Activated CD4-positive, alpha-beta T cell treated with anti-CD3 and anti-CD28 coated beads, Interleukin-2, amount 10 ng/mL, durations not matched to agents 24 days and 14 days (primary cell): ENCODE measurements at regions not wholly inside any gene's neighbourhood (a gene's known extent, or its start where the extent isn't known, plus 50 kb on each side); places are given as distances from the start of the nearest gene placed in this dataset.
"Not testable (repeated sequence)": the region's sequence is repeated elsewhere in the genome, so short reads cannot be mapped to it uniquely, and the experiment has no call there.

Experiments used
- DNase-seq: peaks from one replicate; pipeline ENCODE4 v3.0.0; 2022
- H3K27ac Mint-ChIP-seq: one replicate; pipeline ENCODE4 v1.8.0; 2022; ENCODE audit warnings: mild to moderate bottlenecking, mixed read lengths
- H3K27me3 Mint-ChIP-seq: one replicate; pipeline ENCODE4 v1.8.0; 2022; ENCODE audit warnings: mixed read lengths
- H3K36me3 Mint-ChIP-seq: one replicate; pipeline ENCODE4 v1.8.0; 2022; ENCODE audit warnings: low read depth, mild to moderate bottlenecking, mixed read lengths
- H3K4me1 Mint-ChIP-seq: one replicate; pipeline ENCODE4 v1.8.0; 2021; ENCODE audit warnings: mixed read lengths
- H3K4me3 Mint-ChIP-seq: one replicate; pipeline ENCODE4 v1.8.0; 2022; ENCODE audit warnings: mild to moderate bottlenecking, moderate library complexity, mixed read lengths
- H3K9me3 Mint-ChIP-seq: one replicate; pipeline ENCODE4 v1.8.0; 2021; ENCODE audit warnings: mixed read lengths
- intact Hi-C: fragments of 100-400 bp; cut with micrococcal nuclease; formaldehyde crosslinking; loops from one replicate; pipeline ENCODE4 v1.15.1; 2023

- H3K27ac Mint-ChIP-seq, intact Hi-C loops, H3K9me3 Mint-ChIP-seq, H3K4me1 Mint-ChIP-seq, H3K36me3 Mint-ChIP-seq, H3K4me3 Mint-ChIP-seq, H3K27me3 Mint-ChIP-seq, DNase-seq: not testable (repeated sequence)
Observed at GRCh38 chr13:22900416-22900951, 280.3 kb upstream of the SGCG start.

- H3K4me3 Mint-ChIP-seq = no peak overlapping the region
- H3K9me3 Mint-ChIP-seq = peaks cover 3% of the 10 kb centered on the region
- DNase-seq = no peak
- H3K27ac Mint-ChIP-seq = no peak overlapping the region
- no peaks in the 10 kb centered on the region for H3K27me3 Mint-ChIP-seq
- H3K4me1 Mint-ChIP-seq = no peaks in the 10 kb centered on the region
- intact Hi-C loops = no loop called here
- H3K36me3 Mint-ChIP-seq = no peaks in the 10 kb centered on the region
Observed at GRCh38 chr13:22903301-22903700, 277.5 kb upstream of the SGCG start.

- intact Hi-C loops = no loop called here
- Mint-ChIP-seq H3K4me1 (no peaks in the 10 kb centered on the region), H3K36me3 (no peaks in the 10 kb centered on the region), H3K4me3 (no peak overlapping the region), H3K27me3 (no peaks in the 10 kb centered on the region), H3K9me3 (peaks cover 3% of the 10 kb centered on the region), H3K27ac (no peak overlapping the region)
- no peak for DNase-seq
Observed at GRCh38 chr13:22903925-22904324, 276.9 kb upstream of the SGCG start.

DNA sequence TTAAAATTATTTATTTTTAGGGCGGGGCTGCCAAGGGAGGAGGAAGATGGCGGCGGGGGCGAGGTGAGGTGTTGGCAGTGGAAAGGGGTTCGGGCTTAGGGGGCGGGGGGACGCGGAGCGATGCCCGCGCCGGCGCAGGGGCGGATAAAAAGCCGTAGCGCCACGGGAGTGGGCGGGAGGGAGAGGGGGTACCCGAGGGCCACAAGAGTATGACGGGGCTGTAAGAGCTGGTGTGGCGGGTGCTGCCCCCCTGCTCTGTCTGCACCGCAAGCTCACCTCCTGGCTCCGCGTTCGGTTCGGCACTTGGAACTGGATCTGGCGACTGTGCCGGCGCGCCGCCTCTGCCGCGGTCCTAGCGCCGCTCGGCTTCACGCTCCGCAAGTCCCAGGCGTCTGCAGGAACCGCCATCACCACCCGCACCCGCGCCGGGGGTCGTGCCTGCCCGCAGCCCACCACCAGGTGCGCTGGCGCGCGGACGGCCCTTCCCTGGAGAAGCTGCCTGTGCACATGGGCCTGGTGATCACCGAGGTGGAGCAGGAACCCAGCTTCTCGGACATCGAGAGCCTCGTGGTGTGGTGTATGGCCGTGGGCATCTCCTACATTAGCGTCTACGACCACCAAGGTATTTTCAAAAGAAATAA lies 265.2 kb upstream of the SGCG start:
- intact Hi-C loops = no loop called here
- H3K27ac Mint-ChIP-seq = no peak overlapping the region
- H3K9me3 Mint-ChIP-seq = no peaks in the 10 kb centered on the region
- DNase-seq = no peak
- H3K27me3 Mint-ChIP-seq = peaks cover 22% of the 10 kb centered on the region
- H3K36me3 Mint-ChIP-seq = no peaks in the 10 kb centered on the region
- no peaks in the 10 kb centered on the region for H3K4me1 Mint-ChIP-seq
- peak overlapping the region; percentile 61 for H3K4me3 Mint-ChIP-seq

GRCh38 chr13:22916276-22916675 lies 264.5 kb upstream of the SGCG start:
- DNase-seq = not testable (repeated sequence)

DNA sequence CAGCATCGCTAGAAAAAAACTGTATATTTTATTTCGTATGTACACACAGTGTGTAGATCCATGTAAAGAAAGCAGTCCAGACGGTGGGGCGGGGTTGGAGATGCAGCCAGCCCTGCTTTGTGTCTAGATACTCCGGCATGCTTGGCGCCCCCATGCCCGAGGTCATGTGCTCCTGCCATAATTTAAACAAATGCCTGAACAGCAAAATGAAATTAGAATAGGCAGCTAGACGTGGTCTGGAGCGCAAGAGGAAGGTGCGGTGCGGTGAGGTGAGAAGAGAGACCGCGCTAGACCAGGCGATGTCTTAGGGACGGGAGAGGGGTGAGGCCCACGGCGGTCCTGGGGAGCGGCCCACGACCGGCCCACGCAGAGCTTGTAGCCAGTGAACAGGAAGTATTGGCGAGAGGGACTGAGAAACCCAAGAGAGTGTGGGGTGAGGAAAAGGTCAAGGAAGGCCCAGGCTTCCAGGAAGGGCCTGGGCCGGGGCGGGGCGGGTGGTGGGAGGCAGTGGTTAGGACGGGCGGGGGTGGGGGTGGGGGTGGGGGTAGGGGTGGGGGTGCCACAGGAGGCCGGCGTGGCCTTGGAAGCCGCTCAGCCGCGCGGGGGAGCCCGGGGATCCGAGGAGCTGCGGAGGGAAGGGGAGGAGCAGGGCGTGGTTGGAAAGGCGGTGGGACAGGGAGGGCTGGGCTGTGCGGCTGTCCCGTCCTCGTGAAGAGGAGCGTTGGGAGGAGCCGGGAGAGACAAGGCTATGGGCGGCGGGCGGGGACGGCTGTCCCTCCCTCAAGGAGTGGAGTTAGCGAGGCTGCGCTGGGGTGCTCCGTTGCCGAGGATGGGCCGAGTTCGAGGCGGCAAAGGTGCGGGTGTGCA lies 254.7 kb upstream of the SGCG start:
- intact Hi-C loops = no loop called here
- H3K4me3 Mint-ChIP-seq = peak overlapping the region; percentile 39
- DNase-seq = no peak

More at GRCh38 chr13:22916276-22916675, 264.5 kb upstream of the SGCG start:
- peaks cover 22% of the 10 kb centered on the region for H3K27me3 Mint-ChIP-seq
- H3K36me3 Mint-ChIP-seq, H3K9me3 Mint-ChIP-seq, H3K27ac Mint-ChIP-seq, intact Hi-C loops, H3K4me1 Mint-ChIP-seq: not testable (repeated sequence)
- peak overlapping the region; percentile 1 for H3K4me3 Mint-ChIP-seq

GRCh38 chr13:22926748-22927400 lies 253.9 kb upstream of the SGCG start:
- intact Hi-C loops = no loop called here
- no peak overlapping the region for H3K27ac Mint-ChIP-seq
- DNase-seq = no peak
- H3K36me3 Mint-ChIP-seq = no peaks in the 10 kb centered on the region
- no peak overlapping the region for H3K4me3 Mint-ChIP-seq
- H3K27me3 Mint-ChIP-seq = peaks cover 29% of the 10 kb centered on the region
- H3K9me3 Mint-ChIP-seq = no peaks in the 10 kb centered on the region
- no peaks in the 10 kb centered on the region for H3K4me1 Mint-ChIP-seq

More for the DNA sequence above, 254.7 kb upstream of the SGCG start:
- Mint-ChIP-seq H3K4me1 (no peaks in the 10 kb centered on the region), H3K36me3 (no peaks in the 10 kb centered on the region), H3K27me3 (peaks cover 29% of the 10 kb centered on the region), H3K27ac (no peak overlapping the region), H3K9me3 (no peaks in the 10 kb centered on the region)

DNA sequence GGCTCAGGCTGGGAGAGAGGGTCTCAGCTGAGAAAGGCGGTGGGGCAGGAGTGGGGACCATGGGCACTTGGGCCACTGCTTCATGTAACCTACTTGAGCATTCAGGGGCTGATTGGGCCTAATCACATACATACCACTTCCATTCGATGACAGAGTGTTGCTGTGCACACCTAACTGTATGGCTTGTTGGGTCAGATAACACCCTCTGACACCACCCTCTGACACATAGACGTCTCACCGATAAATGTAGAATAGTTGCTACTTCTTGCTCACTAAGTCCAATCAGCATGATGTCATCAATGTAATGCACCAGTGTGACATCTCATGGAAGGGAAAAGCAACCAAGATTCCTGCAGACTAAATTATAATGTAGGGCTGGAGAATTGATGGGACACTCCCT lies 252.9 kb upstream of the SGCG start:
- DNase-seq, H3K4me3 Mint-ChIP-seq, H3K36me3 Mint-ChIP-seq, H3K4me1 Mint-ChIP-seq, H3K9me3 Mint-ChIP-seq, H3K27ac Mint-ChIP-seq, intact Hi-C loops: not testable (repeated sequence)
- H3K27me3 Mint-ChIP-seq = peaks cover 29% of the 10 kb centered on the region

- Mint-ChIP-seq H3K4me3 (no peak overlapping the region), H3K4me1 (no peaks in the 10 kb centered on the region), H3K9me3 (no peaks in the 10 kb centered on the region), H3K27me3 (peaks cover 28% of the 10 kb centered on the region), H3K36me3 (no peaks in the 10 kb centered on the region), H3K27ac (no peak overlapping the region)
- no peak for DNase-seq
- intact Hi-C loops = no loop called here
Observed at GRCh38 chr13:22929381-22930126, 251.2 kb upstream of the SGCG start.

- Mint-ChIP-seq H3K27me3 (peaks cover 15% of the 10 kb centered on the region), H3K36me3 (no peaks in the 10 kb centered on the region), H3K4me3 (no peak overlapping the region), H3K9me3 (no peaks in the 10 kb centered on the region), H3K27ac (no peak overlapping the region), H3K4me1 (no peaks in the 10 kb centered on the region)
- intact Hi-C loops = no loop called here
- DNase-seq = no peak
Observed at GRCh38 chr13:22931576-22931975, 249.2 kb upstream of the SGCG start.

DNA sequence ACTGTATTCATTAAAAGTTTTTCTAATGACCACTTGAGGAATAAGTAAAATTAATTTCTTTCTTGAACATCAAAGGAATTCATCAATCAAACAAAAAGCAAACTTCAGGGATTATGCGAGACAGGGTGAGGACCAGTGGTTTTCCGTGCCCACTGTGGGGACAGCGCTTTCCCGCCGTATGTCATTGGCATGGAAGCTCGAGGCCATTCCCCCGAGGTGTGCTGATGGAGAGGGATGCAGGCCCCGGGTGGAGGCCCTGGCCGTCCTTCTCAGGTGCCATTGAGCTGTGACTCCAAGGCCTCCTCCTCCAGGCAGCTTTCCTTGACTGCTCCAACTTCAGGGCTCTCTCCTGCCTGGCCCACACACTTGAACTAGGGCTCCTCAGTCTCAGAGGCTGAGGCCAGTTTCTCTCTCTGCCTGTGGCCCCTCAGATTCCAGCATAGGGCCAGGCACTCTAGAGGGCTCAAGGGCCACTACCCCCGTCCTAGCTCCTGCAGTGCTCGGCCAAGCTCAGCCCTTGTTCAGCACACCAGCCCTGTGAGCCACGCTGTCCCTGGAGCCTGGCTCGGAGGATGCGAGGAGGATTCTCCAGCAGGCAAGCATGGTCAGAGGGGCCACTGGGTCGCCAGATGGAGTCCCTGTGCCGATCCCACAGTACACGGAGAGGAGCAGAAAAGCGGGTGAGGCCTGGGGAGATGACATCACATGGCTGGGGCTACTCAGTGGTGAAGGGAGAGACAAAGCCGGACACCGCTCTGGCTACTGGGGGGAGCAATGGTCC lies 248.0 kb upstream of the SGCG start:
- H3K4me1 Mint-ChIP-seq, intact Hi-C loops, H3K27me3 Mint-ChIP-seq, H3K9me3 Mint-ChIP-seq, DNase-seq, H3K27ac Mint-ChIP-seq, H3K36me3 Mint-ChIP-seq, H3K4me3 Mint-ChIP-seq: not testable (repeated sequence)

- H3K4me1 Mint-ChIP-seq = no peaks in the 10 kb centered on the region
- H3K9me3 Mint-ChIP-seq = no peaks in the 10 kb centered on the region
- no peak overlapping the region for H3K27ac Mint-ChIP-seq
- no peak for DNase-seq
- H3K36me3 Mint-ChIP-seq = no peaks in the 10 kb centered on the region
- intact Hi-C loops = no loop called here
- H3K27me3 Mint-ChIP-seq = no peaks in the 10 kb centered on the region
- H3K4me3 Mint-ChIP-seq = no peak overlapping the region
Observed at GRCh38 chr13:22933571-22934181, 247.1 kb upstream of the SGCG start.
